GM10248 (cell line): ENCODE measurements at regions not wholly inside any gene's neighbourhood (a gene's known extent, or its start where the extent isn't known, plus 50 kb on each side); places are given as distances from the start of the nearest gene placed in this dataset.

Source experiments
- CTCF ChIA-PET: fragments of 300-600 bp; sonication (Branson Sonifier 250); formaldehyde crosslinking; extraction: SDS; loops from one replicate; lab custom pipeline; 2021; ENCODE audit warnings: antibody characterized with exemption; lab: Yijun Ruan, JAX
- POLR2A ChIA-PET: fragments of 350-650 bp; sonication (Branson Sonifier 250); formaldehyde crosslinking; extraction: SDS; loops from one replicate; lab custom pipeline; 2020; ENCODE audit warnings: antibody characterized with exemption; lab: Yijun Ruan, JAX
- DNase-seq: peaks from one replicate; pipeline ENCODE4 v3.0.0; 2012; ENCODE audit errors: extremely low spot score
- CTCF ChIP-seq: IDR thresholded peaks from 2 replicates; pipeline ENCODE4 v1.5.1; 2012; ENCODE audit warnings: mild to moderate bottlenecking, low read depth; ENCODE audit errors: extremely low read depth, missing control alignments, control extremely low read depth

- CTCF ChIA-PET = no interaction called here
- POLR2A ChIA-PET = no interaction called here
- no peak for TF ChIP-seq CTCF
- DNase-seq = no peak
Measured at GRCh38 chr2:5983511-5984272, 291.5 kb downstream of the SOX11 start.

- ChIA-PET POLR2A (no interaction called here), CTCF (interaction anchor here (0.9 to 1.6 kb wide), 2 partner anchors 15 to 23 kb away, joined by 3 to 4 read pairs; no protein-coding TSS in a partner anchor)
- no peak for TF ChIP-seq CTCF
- no peak for DNase-seq
Measured at GRCh38 chr2:5984273-5984655, 292.1 kb downstream of the SOX11 start.

GRCh38 chr2:5984946-5985345 is 292.8 kb downstream of the SOX11 start:
- no peak for TF ChIP-seq CTCF
- ChIA-PET CTCF (interaction anchor here (0.9 to 1.6 kb wide), 2 partner anchors 14 to 24 kb away, joined by 3 to 4 read pairs; no protein-coding TSS in a partner anchor), POLR2A (no interaction called here)
- DNase-seq = no peak

GRCh38 chr2:5985536-5986385 is 293.6 kb downstream of the SOX11 start:
- ChIA-PET CTCF (interaction anchor here (1.6 kb wide), 1 partner anchor 24 kb away, joined by 4 read pairs; no protein-coding TSS in a partner anchor), POLR2A (no interaction called here)
- TF ChIP-seq CTCF = no peak
- DNase-seq = no peak

- POLR2A ChIA-PET = no interaction called here
- TF ChIP-seq CTCF = no peak
- DNase-seq = no peak
- CTCF ChIA-PET = no interaction called here
Measured at GRCh38 chr2:5986801-5987787, 294.9 kb downstream of the SOX11 start.
